Activated CD4-positive, alpha-beta T cell treated with anti-CD3 and anti-CD28 coated beads, Interleukin-2, Interleukin-6, amounts not matched to agents 100 ng/mL and 50 ng/mL, durations not matched to agents 16 hours and 8 hours (primary cell): ENCODE measurements at regions not wholly inside any gene's neighbourhood (a gene's known extent, or its start where the extent isn't known, plus 50 kb on each side); places are given as distances from the start of the nearest gene placed in this dataset.

Source experiments
- DNase-seq: peaks from one replicate; pipeline ENCODE4 v3.0.0-alpha.2; 2020

GRCh38 chr18:10402871-10403559 is 51.4 kb upstream of the APCDD1 start:
- DNase-seq: no peak

DNA sequence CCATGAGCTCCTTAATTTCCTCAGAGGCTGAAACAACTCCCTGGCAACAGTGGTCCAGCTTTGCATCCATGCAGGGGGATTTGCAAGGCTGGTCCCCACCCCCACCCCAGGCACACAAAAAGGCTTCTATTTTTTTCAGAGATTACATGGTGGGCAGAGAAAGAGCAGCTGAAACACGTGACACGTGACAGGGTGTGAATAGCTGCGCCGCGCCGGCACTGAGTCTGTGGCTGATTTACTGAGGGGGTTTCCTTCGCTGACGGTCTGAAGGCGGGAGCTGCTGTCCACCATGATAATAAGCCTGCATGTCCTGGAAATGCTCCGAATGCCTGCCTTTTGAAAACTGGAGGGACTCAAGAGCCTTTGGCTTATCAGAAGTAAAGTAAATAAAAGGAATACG is 50.7 kb upstream of the APCDD1 start:
- no peak for DNase-seq

DNA sequence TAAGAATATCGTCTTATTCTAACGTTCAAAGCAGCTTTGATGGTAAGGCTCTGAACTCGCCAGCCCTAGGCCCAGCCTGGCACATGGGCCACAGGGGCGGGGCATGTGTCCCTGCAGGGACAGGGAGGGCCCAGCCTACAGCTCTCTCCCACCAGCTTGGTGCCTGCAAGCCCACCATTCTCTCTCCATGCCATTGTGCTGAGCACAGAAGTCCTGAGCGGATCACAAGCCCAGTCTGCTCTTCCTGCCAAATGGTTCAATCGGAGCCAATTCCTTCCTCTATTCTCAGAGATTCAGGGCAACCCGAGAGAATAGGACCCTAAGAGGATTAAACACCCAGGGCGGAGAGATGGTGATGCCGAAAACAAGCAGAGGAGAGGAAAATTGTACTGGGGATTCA is 50.3 kb upstream of the APCDD1 start:
- DNase-seq: no peak
